CD14-positive monocyte (primary cell): ENCODE measurements at regions not wholly inside any gene's neighbourhood (a gene's known extent, or its start where the extent isn't known, plus 50 kb on each side); places are given as distances from the start of the nearest gene placed in this dataset.

Source experiments
- DNase-seq, 3 donors: peaks; one replicate each; pipeline ENCODE4 v3.0.0-alpha.2; 2011 to 2022
- H2AFZ ChIP-seq: 2 replicates; pipeline ENCODE4 v1.6.0; 2012; ENCODE audit warnings: mild to moderate bottlenecking, low read depth, low read length, inconsistent platforms; ENCODE audit not compliant: insufficient read depth, poor library complexity, severe bottlenecking
- H3K27ac ChIP-seq, 2 donors: 1 replicate in 1 of 2; 2 replicates in 1 of 2; pipeline ENCODE4 v1.5.1; 2012 to 2013; ENCODE audit warnings: low read length in 2 of 2, control low read depth in 1 of 2, inconsistent platforms in 1 of 2, low read depth in 1 of 2, mild to moderate bottlenecking in 1 of 2
- H3K27me3 ChIP-seq, 2 donors: one replicate each; pipeline versions ENCODE4 v1.6.0 to v1.6.1; 2011 to 2013; ENCODE audit warnings: low read length in 2 of 2; ENCODE audit not compliant: control insufficient read depth in 2 of 2, insufficient read depth in 2 of 2
- H3K36me3 ChIP-seq, 2 donors: replicated peaks in 1 of 2; 1 replicate in 1 of 2; 2 replicates in 1 of 2; pipeline versions ENCODE4 v1.5.1 to v1.6.1; 2012 to 2013; ENCODE audit warnings: low read length in 2 of 2, control low read depth in 1 of 2, inconsistent platforms in 1 of 2, mild to moderate bottlenecking in 1 of 2; ENCODE audit not compliant: insufficient read depth in 2 of 2, control insufficient read depth in 1 of 2
- H3K4me1 ChIP-seq, 2 donors: 1 replicate in 1 of 2; 2 replicates in 1 of 2; pipeline versions ENCODE4 v1.5.1 to v1.6.1; 2012 to 2013; ENCODE audit warnings: low read length in 2 of 2, control low read depth in 1 of 2, inconsistent platforms in 1 of 2, mild to moderate bottlenecking in 1 of 2, moderate library complexity in 1 of 2; ENCODE audit not compliant: insufficient read depth in 2 of 2, control insufficient read depth in 1 of 2
- H3K4me2 ChIP-seq: replicated peaks from 2 replicates; pipeline ENCODE3; 2012; ENCODE audit warnings: low read length, moderate library complexity, mild to moderate bottlenecking; ENCODE audit not compliant: poor library complexity, severe bottlenecking; ENCODE audit errors: extremely low read depth
- H3K4me3 ChIP-seq, 3 experiments: fragments of 200-600 bp in 1 of 3; sonication (generic) in 1 of 3; replicated peaks in 1 of 3; 1 replicate in 2 of 3; 2 replicates in 1 of 3; pipeline ENCODE4 v1.5.1; 2011 to 2013; ENCODE audit warnings: low read length in 3 of 3, mild to moderate bottlenecking in 3 of 3, control low read depth in 2 of 3, low read depth in 2 of 3, inconsistent platforms in 1 of 3, moderate library complexity in 1 of 3
- H3K79me2 ChIP-seq: 2 replicates; pipeline ENCODE4 v1.6.0; 2012; ENCODE audit warnings: mild to moderate bottlenecking, control low read depth, inconsistent platforms, low read length, moderate library complexity; ENCODE audit not compliant: insufficient read depth
- H3K9ac ChIP-seq: 2 replicates; pipeline ENCODE4 v1.6.0; 2017; ENCODE audit warnings: low read length, mild to moderate bottlenecking; ENCODE audit not compliant: insufficient read depth, poor library complexity, severe bottlenecking
- H3K9me3 ChIP-seq, 2 donors: replicated peaks in 1 of 2; 1 replicate in 1 of 2; 2 replicates in 1 of 2; pipeline versions ENCODE4 v1.5.1 to v1.6.1; 2012 to 2013; ENCODE audit warnings: low read length in 2 of 2, control low read depth in 1 of 2; ENCODE audit not compliant: control insufficient read depth in 1 of 2, insufficient read depth in 1 of 2
- H4K20me1 ChIP-seq: 2 replicates; pipeline ENCODE4 v1.6.0; 2012; ENCODE audit warnings: mild to moderate bottlenecking, low read length, control low read depth, moderate library complexity; ENCODE audit not compliant: insufficient read depth
- H3K27ac Mint-ChIP-seq, 7 donors: one replicate each; pipeline ENCODE4 v1.8.0; 2020; ENCODE audit warnings: mild to moderate bottlenecking in 7 of 7, mixed read lengths in 7 of 7, moderate library complexity in 6 of 7, inconsistent platforms in 2 of 7
- H3K27me3 Mint-ChIP-seq, 3 donors: one replicate each; pipeline ENCODE4 v1.8.0; 2021 to 2022; ENCODE audit warnings: low read depth in 3 of 3, mild to moderate bottlenecking in 3 of 3, mixed read lengths in 3 of 3, moderate library complexity in 3 of 3, inconsistent platforms in 1 of 3
- H3K36me3 Mint-ChIP-seq, 2 donors: one replicate each; pipeline ENCODE4 v1.8.0; 2020; ENCODE audit warnings: mixed read lengths in 2 of 2, inconsistent platforms in 1 of 2, mild to moderate bottlenecking in 1 of 2
- H3K4me1 Mint-ChIP-seq: one replicate; pipeline ENCODE4 v1.8.0; 2020; ENCODE audit warnings: mild to moderate bottlenecking, mixed read lengths
- H3K4me3 Mint-ChIP-seq, 2 donors: one replicate each; pipeline ENCODE4 v1.8.0; 2020; ENCODE audit warnings: mild to moderate bottlenecking in 2 of 2, mixed read lengths in 2 of 2, moderate library complexity in 1 of 2
- H3K9me3 Mint-ChIP-seq, 7 donors: one replicate each; pipeline ENCODE4 v1.8.0; 2020 to 2022; ENCODE audit warnings: mixed read lengths in 7 of 7, mild to moderate bottlenecking in 6 of 7, moderate library complexity in 6 of 7, inconsistent platforms in 2 of 7
- WGBS: methylation state at CpG from one replicate; pipeline ENCODE4 v1.1.5; 2013; ENCODE audit warnings: missing lambda C conversion rate; ENCODE audit not compliant: insufficient coverage; 5-methylcytosine and 5-hydroxymethylcytosine counted together
- intact Hi-C, 2 donors: fragments of 100-400 bp; cut with micrococcal nuclease; formaldehyde crosslinking; loops; one replicate each; pipeline versions ENCODE4 v1.15.0 to v1.15.1; 2023
- TF ChIP-seq, protein P1 (sequence below): fragments of 200-600 bp; IDR thresholded peaks from one replicate; pipeline ENCODE4 v1.8.0; 2022; ENCODE audit warnings: antibody characterized with exemption, mild to moderate bottlenecking

DNA sequence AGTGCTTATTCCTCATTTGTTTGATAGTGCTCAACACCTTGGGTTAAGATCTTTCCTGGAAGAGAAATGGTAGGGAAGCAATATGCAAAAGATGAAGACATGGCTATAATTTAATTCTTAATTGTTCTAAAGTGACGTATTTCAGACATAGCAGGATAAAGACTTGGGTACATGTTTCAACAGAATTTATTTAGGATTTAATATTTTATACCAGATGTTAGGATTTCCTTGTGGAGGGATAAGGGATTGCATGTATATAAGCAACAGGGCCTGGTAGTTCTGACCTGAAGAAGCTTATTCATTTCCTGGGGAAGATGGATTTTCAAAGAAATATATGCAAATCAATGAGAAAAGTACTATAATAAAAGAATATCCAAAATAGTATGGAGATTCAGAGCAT lies 163.8 kb downstream of the FAT3 start:
- Histone ChIP-seq H3K36me3 (no peaks in the 10 kb centered on the region), H3K9ac (no peak overlapping the region), H3K9me3 (no peaks in the 10 kb centered on the region), H3K4me3 (no peak overlapping the region), H4K20me1 (no peaks in the 10 kb centered on the region), H3K79me2 (no peaks in the 10 kb centered on the region), H3K4me1 (no peaks in the 10 kb centered on the region), H2AFZ (no peak overlapping the region), H3K27me3 (no peaks in the 10 kb centered on the region), H3K27ac (no peak overlapping the region), H3K4me2 (no peak overlapping the region)
- H3K4me1 Mint-ChIP-seq = no peaks in the 10 kb centered on the region
- DNase-seq = no peak
- intact Hi-C loops = no loop called here
- peaks cover 0 to 2% (median 0%) of the 10 kb centered on the region in 7 donors for H3K9me3 Mint-ChIP-seq
- peaks cover 0 to 2% (median 2%) of the 10 kb centered on the region in 3 donors for H3K27me3 Mint-ChIP-seq
- no peaks in the 10 kb centered on the region for H3K36me3 Mint-ChIP-seq
- TF ChIP-seq, protein P1, sequence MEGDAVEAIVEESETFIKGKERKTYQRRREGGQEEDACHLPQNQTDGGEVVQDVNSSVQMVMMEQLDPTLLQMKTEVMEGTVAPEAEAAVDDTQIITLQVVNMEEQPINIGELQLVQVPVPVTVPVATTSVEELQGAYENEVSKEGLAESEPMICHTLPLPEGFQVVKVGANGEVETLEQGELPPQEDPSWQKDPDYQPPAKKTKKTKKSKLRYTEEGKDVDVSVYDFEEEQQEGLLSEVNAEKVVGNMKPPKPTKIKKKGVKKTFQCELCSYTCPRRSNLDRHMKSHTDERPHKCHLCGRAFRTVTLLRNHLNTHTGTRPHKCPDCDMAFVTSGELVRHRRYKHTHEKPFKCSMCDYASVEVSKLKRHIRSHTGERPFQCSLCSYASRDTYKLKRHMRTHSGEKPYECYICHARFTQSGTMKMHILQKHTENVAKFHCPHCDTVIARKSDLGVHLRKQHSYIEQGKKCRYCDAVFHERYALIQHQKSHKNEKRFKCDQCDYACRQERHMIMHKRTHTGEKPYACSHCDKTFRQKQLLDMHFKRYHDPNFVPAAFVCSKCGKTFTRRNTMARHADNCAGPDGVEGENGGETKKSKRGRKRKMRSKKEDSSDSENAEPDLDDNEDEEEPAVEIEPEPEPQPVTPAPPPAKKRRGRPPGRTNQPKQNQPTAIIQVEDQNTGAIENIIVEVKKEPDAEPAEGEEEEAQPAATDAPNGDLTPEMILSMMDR = no peak
- no peak overlapping the region for H3K4me3 Mint-ChIP-seq
- H3K27ac Mint-ChIP-seq = no peak overlapping the region
- no CpG with 5 or more reads among the region's 1 CpG for WGBS

GRCh38 chr11:92390783-92391182 lies 166.2 kb downstream of the FAT3 start:
- intact Hi-C loops = no loop called here
- Histone ChIP-seq H3K9ac (no peak overlapping the region), H3K36me3 (no peaks in the 10 kb centered on the region), H3K27ac (no peak overlapping the region), H3K9me3 (no peaks in the 10 kb centered on the region), H3K4me1 (no peaks in the 10 kb centered on the region), H3K4me2 (no peak overlapping the region), H3K4me3 (no peak overlapping the region), H4K20me1 (no peaks in the 10 kb centered on the region), H3K79me2 (no peaks in the 10 kb centered on the region), H2AFZ (no peak overlapping the region), H3K27me3 (no peaks in the 10 kb centered on the region)
- no peak overlapping the region for H3K27ac Mint-ChIP-seq
- H3K36me3 Mint-ChIP-seq = no peaks in the 10 kb centered on the region
- H3K9me3 Mint-ChIP-seq = peaks cover 0 to 2% (median 0%) of the 10 kb centered on the region in 7 donors
- H3K4me3 Mint-ChIP-seq = no peak overlapping the region
- TF ChIP-seq, protein P1 = no peak
- H3K27me3 Mint-ChIP-seq = peaks cover 0 to 2% (median 0%) of the 10 kb centered on the region in 3 donors
- DNase-seq = no peak
- no peaks in the 10 kb centered on the region for H3K4me1 Mint-ChIP-seq
